ENCODE measurements at regions not wholly inside any gene's neighbourhood (a gene's known extent, or its start where the extent isn't known, plus 50 kb on each side); places are given as distances from the start of the nearest gene placed in this dataset.

- TF ChIP-seq, protein P1, sequence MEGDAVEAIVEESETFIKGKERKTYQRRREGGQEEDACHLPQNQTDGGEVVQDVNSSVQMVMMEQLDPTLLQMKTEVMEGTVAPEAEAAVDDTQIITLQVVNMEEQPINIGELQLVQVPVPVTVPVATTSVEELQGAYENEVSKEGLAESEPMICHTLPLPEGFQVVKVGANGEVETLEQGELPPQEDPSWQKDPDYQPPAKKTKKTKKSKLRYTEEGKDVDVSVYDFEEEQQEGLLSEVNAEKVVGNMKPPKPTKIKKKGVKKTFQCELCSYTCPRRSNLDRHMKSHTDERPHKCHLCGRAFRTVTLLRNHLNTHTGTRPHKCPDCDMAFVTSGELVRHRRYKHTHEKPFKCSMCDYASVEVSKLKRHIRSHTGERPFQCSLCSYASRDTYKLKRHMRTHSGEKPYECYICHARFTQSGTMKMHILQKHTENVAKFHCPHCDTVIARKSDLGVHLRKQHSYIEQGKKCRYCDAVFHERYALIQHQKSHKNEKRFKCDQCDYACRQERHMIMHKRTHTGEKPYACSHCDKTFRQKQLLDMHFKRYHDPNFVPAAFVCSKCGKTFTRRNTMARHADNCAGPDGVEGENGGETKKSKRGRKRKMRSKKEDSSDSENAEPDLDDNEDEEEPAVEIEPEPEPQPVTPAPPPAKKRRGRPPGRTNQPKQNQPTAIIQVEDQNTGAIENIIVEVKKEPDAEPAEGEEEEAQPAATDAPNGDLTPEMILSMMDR (IDR thresholded peaks at IDR 0.05; ENCODE audit: low read depth, low read length): no peak
- TF ChIP-seq, protein P2, sequence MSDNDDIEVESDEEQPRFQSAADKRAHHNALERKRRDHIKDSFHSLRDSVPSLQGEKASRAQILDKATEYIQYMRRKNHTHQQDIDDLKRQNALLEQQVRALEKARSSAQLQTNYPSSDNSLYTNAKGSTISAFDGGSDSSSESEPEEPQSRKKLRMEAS (IDR thresholded peaks at IDR 0.05; ENCODE audit: low read depth, low read length): no peak
- TF ChIP-seq POLR2A (IDR thresholded peaks at IDR 0.05; ENCODE audit: extremely low read depth, insufficient read length): no peak
Observed at GRCh38 chr2:121821476-121822158, 66.2 kb downstream of the TSN start.
